H1 (cell line): ENCODE measurements at regions not wholly inside any gene's neighbourhood (a gene's known extent, or its start where the extent isn't known, plus 50 kb on each side); places are given as distances from the start of the nearest gene placed in this dataset.

Source experiments
- CTCF ChIP-seq, 3 experiments: IDR thresholded peaks; 1 replicate in 2 of 3; 2 replicates in 1 of 3; pipeline versions ENCODE4 v1.5.1 to v1.6.1; 2011; ENCODE audit warnings: low read length in 3 of 3, mild to moderate bottlenecking in 3 of 3, inconsistent platforms in 2 of 3, low read depth in 1 of 3, moderate library complexity in 1 of 3; ENCODE audit not compliant: insufficient read depth in 1 of 3; ENCODE audit errors: control extremely low read depth in 1 of 3
- EGR1 ChIP-seq: IDR thresholded peaks from 2 replicates; pipeline ENCODE4 v1.6.1; 2011; ENCODE audit warnings: low read depth, low read length, borderline replicate concordance
- EP300 ChIP-seq, 2 experiments: IDR thresholded peaks; 1 replicate in 1 of 2; 2 replicates in 1 of 2; pipeline ENCODE4 v1.6.1; 2011 to 2012; ENCODE audit warnings: low read depth in 2 of 2, low read length in 2 of 2, mild to moderate bottlenecking in 2 of 2, borderline replicate concordance in 1 of 2, inconsistent platforms in 1 of 2, moderate library complexity in 1 of 2
- FOSL1 ChIP-seq: IDR thresholded peaks from 2 replicates; pipeline ENCODE4 v1.6.1; 2011; ENCODE audit warnings: mild to moderate bottlenecking, low read depth, low read length, moderate library complexity; ENCODE audit not compliant: insufficient read depth
- MAX ChIP-seq: IDR thresholded peaks from 2 replicates; pipeline ENCODE4 v1.6.1; 2012; ENCODE audit warnings: inconsistent platforms
- SP1 ChIP-seq: IDR thresholded peaks from 2 replicates; pipeline ENCODE4 v1.6.1; 2011; ENCODE audit warnings: low read depth, low read length
- TAF1 ChIP-seq: IDR thresholded peaks from 2 replicates; pipeline ENCODE4 v1.6.1; 2011; ENCODE audit warnings: mild to moderate bottlenecking, low read depth, low read length

GRCh38 chr6:156379392-156380289 is 397.5 kb upstream of the ARID1B start:
- TF ChIP-seq CTCF (IDR thresholded peaks at IDR 0.05; ENCODE audit: control extremely low read depth in 1 of 3, insufficient read depth in 1 of 3, low read depth in 1 of 3, low read length in 3 of 3) (no peak), FOSL1 (no peak), EP300 (IDR thresholded peaks at IDR 0.05; ENCODE audit: borderline replicate concordance in 1 of 2, low read depth in 2 of 2, low read length in 2 of 2) (no peak), EGR1 (no peak), SP1 (no peak), TAF1 (no peak), MAX (no peak)
